CD14-positive monocyte (primary cell): ENCODE measurements at regions not wholly inside any gene's neighbourhood (a gene's known extent, or its start where the extent isn't known, plus 50 kb on each side); places are given as distances from the start of the nearest gene placed in this dataset.
A peak's percentile ranks its signal among the peaks of the same experiment; 100 is the strongest.

Experiments used
- DNase-seq, 3 donors: peaks; one replicate each; pipeline ENCODE4 v3.0.0-alpha.2; 2011 to 2022
- H2AFZ ChIP-seq: 2 replicates; pipeline ENCODE4 v1.6.0; 2012; ENCODE audit warnings: mild to moderate bottlenecking, low read depth, low read length, inconsistent platforms; ENCODE audit not compliant: insufficient read depth, poor library complexity, severe bottlenecking
- H3K27ac ChIP-seq, 2 donors: 1 replicate in 1 of 2; 2 replicates in 1 of 2; pipeline ENCODE4 v1.5.1; 2012 to 2013; ENCODE audit warnings: low read length in 2 of 2, control low read depth in 1 of 2, inconsistent platforms in 1 of 2, low read depth in 1 of 2, mild to moderate bottlenecking in 1 of 2
- H3K27me3 ChIP-seq, 2 donors: one replicate each; pipeline versions ENCODE4 v1.6.0 to v1.6.1; 2011 to 2013; ENCODE audit warnings: low read length in 2 of 2; ENCODE audit not compliant: control insufficient read depth in 2 of 2, insufficient read depth in 2 of 2
- H3K36me3 ChIP-seq, 2 donors: replicated peaks in 1 of 2; 1 replicate in 1 of 2; 2 replicates in 1 of 2; pipeline versions ENCODE4 v1.5.1 to v1.6.1; 2012 to 2013; ENCODE audit warnings: low read length in 2 of 2, control low read depth in 1 of 2, inconsistent platforms in 1 of 2, mild to moderate bottlenecking in 1 of 2; ENCODE audit not compliant: insufficient read depth in 2 of 2, control insufficient read depth in 1 of 2
- H3K4me1 ChIP-seq, 2 donors: 1 replicate in 1 of 2; 2 replicates in 1 of 2; pipeline versions ENCODE4 v1.5.1 to v1.6.1; 2012 to 2013; ENCODE audit warnings: low read length in 2 of 2, control low read depth in 1 of 2, inconsistent platforms in 1 of 2, mild to moderate bottlenecking in 1 of 2, moderate library complexity in 1 of 2; ENCODE audit not compliant: insufficient read depth in 2 of 2, control insufficient read depth in 1 of 2
- H3K4me2 ChIP-seq: replicated peaks from 2 replicates; pipeline ENCODE3; 2012; ENCODE audit warnings: low read length, moderate library complexity, mild to moderate bottlenecking; ENCODE audit not compliant: poor library complexity, severe bottlenecking; ENCODE audit errors: extremely low read depth
- H3K4me3 ChIP-seq, 3 experiments: fragments of 200-600 bp in 1 of 3; sonication (generic) in 1 of 3; replicated peaks in 1 of 3; 1 replicate in 2 of 3; 2 replicates in 1 of 3; pipeline ENCODE4 v1.5.1; 2011 to 2013; ENCODE audit warnings: low read length in 3 of 3, mild to moderate bottlenecking in 3 of 3, control low read depth in 2 of 3, low read depth in 2 of 3, inconsistent platforms in 1 of 3, moderate library complexity in 1 of 3
- H3K79me2 ChIP-seq: 2 replicates; pipeline ENCODE4 v1.6.0; 2012; ENCODE audit warnings: mild to moderate bottlenecking, control low read depth, inconsistent platforms, low read length, moderate library complexity; ENCODE audit not compliant: insufficient read depth
- H3K9ac ChIP-seq: 2 replicates; pipeline ENCODE4 v1.6.0; 2017; ENCODE audit warnings: low read length, mild to moderate bottlenecking; ENCODE audit not compliant: insufficient read depth, poor library complexity, severe bottlenecking
- H3K9me3 ChIP-seq, 2 donors: replicated peaks in 1 of 2; 1 replicate in 1 of 2; 2 replicates in 1 of 2; pipeline versions ENCODE4 v1.5.1 to v1.6.1; 2012 to 2013; ENCODE audit warnings: low read length in 2 of 2, control low read depth in 1 of 2; ENCODE audit not compliant: control insufficient read depth in 1 of 2, insufficient read depth in 1 of 2
- H4K20me1 ChIP-seq: 2 replicates; pipeline ENCODE4 v1.6.0; 2012; ENCODE audit warnings: mild to moderate bottlenecking, low read length, control low read depth, moderate library complexity; ENCODE audit not compliant: insufficient read depth
- H3K27ac Mint-ChIP-seq, 7 donors: one replicate each; pipeline ENCODE4 v1.8.0; 2020; ENCODE audit warnings: mild to moderate bottlenecking in 7 of 7, mixed read lengths in 7 of 7, moderate library complexity in 6 of 7, inconsistent platforms in 2 of 7
- H3K27me3 Mint-ChIP-seq, 3 donors: one replicate each; pipeline ENCODE4 v1.8.0; 2021 to 2022; ENCODE audit warnings: low read depth in 3 of 3, mild to moderate bottlenecking in 3 of 3, mixed read lengths in 3 of 3, moderate library complexity in 3 of 3, inconsistent platforms in 1 of 3
- H3K36me3 Mint-ChIP-seq, 2 donors: one replicate each; pipeline ENCODE4 v1.8.0; 2020; ENCODE audit warnings: mixed read lengths in 2 of 2, inconsistent platforms in 1 of 2, mild to moderate bottlenecking in 1 of 2
- H3K4me1 Mint-ChIP-seq: one replicate; pipeline ENCODE4 v1.8.0; 2020; ENCODE audit warnings: mild to moderate bottlenecking, mixed read lengths
- H3K4me3 Mint-ChIP-seq, 2 donors: one replicate each; pipeline ENCODE4 v1.8.0; 2020; ENCODE audit warnings: mild to moderate bottlenecking in 2 of 2, mixed read lengths in 2 of 2, moderate library complexity in 1 of 2
- H3K9me3 Mint-ChIP-seq, 7 donors: one replicate each; pipeline ENCODE4 v1.8.0; 2020 to 2022; ENCODE audit warnings: mixed read lengths in 7 of 7, mild to moderate bottlenecking in 6 of 7, moderate library complexity in 6 of 7, inconsistent platforms in 2 of 7
- WGBS: methylation state at CpG from one replicate; pipeline ENCODE4 v1.1.5; 2013; ENCODE audit warnings: missing lambda C conversion rate; ENCODE audit not compliant: insufficient coverage; 5-methylcytosine and 5-hydroxymethylcytosine counted together
- intact Hi-C, 2 donors: fragments of 100-400 bp; cut with micrococcal nuclease; formaldehyde crosslinking; loops; one replicate each; pipeline versions ENCODE4 v1.15.0 to v1.15.1; 2023
- TF ChIP-seq, protein P1 (sequence below): fragments of 200-600 bp; IDR thresholded peaks from one replicate; pipeline ENCODE4 v1.8.0; 2022; ENCODE audit warnings: antibody characterized with exemption, mild to moderate bottlenecking

DNA sequence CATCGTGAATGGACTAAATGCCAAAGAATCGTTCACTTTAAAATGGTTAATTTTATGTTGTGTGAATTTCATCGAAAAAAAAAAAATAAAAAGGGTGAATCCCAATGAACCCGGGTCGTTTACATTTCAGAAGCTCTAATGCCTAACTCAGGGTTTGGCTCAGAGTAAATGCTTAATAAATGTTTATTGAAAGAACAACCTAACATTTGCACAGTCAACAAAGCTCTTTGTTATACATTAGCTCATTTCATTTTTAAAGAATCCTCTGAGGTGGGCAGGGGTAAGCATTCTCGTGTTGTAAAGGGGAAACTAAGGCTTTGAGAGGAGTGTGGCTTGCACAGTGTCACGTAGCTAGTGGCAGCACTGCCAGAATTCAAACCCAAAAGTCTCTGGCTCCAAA lies 109.5 kb downstream of the RPLP1 start:
- H3K27me3 ChIP-seq: no peaks in the 10 kb centered on the region
- no peak overlapping the region for H3K4me3 Mint-ChIP-seq
- no peak for DNase-seq
- H3K4me3 ChIP-seq: no peak overlapping the region
- no peaks in the 10 kb centered on the region for H4K20me1 ChIP-seq
- H3K36me3 ChIP-seq: no peaks in the 10 kb centered on the region
- H3K27me3 Mint-ChIP-seq: peaks cover 0 to 8% (median 0%) of the 10 kb centered on the region in 3 donors
- peaks cover 0 to 3% (median 0%) of the 10 kb centered on the region in 7 donors for H3K9me3 Mint-ChIP-seq
- no peak overlapping the region for H2AFZ ChIP-seq
- no peak overlapping the region for H3K4me2 ChIP-seq
- WGBS: 88% methylated on average over 5 of the region's 7 CpGs
- intact Hi-C loops: no loop called here
- TF ChIP-seq, protein P1, sequence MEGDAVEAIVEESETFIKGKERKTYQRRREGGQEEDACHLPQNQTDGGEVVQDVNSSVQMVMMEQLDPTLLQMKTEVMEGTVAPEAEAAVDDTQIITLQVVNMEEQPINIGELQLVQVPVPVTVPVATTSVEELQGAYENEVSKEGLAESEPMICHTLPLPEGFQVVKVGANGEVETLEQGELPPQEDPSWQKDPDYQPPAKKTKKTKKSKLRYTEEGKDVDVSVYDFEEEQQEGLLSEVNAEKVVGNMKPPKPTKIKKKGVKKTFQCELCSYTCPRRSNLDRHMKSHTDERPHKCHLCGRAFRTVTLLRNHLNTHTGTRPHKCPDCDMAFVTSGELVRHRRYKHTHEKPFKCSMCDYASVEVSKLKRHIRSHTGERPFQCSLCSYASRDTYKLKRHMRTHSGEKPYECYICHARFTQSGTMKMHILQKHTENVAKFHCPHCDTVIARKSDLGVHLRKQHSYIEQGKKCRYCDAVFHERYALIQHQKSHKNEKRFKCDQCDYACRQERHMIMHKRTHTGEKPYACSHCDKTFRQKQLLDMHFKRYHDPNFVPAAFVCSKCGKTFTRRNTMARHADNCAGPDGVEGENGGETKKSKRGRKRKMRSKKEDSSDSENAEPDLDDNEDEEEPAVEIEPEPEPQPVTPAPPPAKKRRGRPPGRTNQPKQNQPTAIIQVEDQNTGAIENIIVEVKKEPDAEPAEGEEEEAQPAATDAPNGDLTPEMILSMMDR: no peak
- H3K9me3 ChIP-seq: no peaks in the 10 kb centered on the region
- no peaks in the 10 kb centered on the region for H3K4me1 Mint-ChIP-seq
- no peak overlapping the region for H3K27ac ChIP-seq
- no peak overlapping the region for H3K9ac ChIP-seq
- H3K4me1 ChIP-seq: no peaks in the 10 kb centered on the region
- H3K27ac Mint-ChIP-seq: peak overlapping the region in 1 of 7 donors; percentile 25
- H3K36me3 Mint-ChIP-seq: no peaks in the 10 kb centered on the region
- no peaks in the 10 kb centered on the region for H3K79me2 ChIP-seq

DNA sequence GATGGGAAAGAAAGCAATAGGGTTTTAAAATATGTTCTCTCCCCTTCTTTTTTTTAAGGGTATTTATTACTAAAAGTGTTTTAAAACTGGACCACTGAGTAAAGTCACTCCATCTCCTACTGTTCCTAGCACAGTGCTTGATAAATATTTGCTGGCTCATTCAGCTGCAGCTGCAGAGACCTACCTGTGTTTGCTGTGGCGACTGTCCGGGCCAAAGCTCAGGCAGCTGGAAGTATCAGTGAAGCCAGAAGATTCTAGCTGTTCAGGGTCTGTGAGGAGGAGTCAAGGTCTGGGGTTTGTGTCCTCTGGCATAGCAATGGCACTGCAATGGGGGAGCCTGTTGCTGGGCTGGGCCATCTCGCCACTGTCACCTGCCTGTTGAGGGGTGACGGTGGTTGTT lies 109.9 kb downstream of the RPLP1 start:
- Histone ChIP-seq H3K9me3 (no peaks in the 10 kb centered on the region), H3K36me3 (no peaks in the 10 kb centered on the region), H3K79me2 (no peaks in the 10 kb centered on the region), H3K9ac (no peak overlapping the region), H3K4me2 (no peak overlapping the region), H4K20me1 (no peaks in the 10 kb centered on the region), H2AFZ (no peak overlapping the region), H3K27ac (no peak overlapping the region), H3K27me3 (no peaks in the 10 kb centered on the region), H3K4me3 (no peak overlapping the region), H3K4me1 (no peaks in the 10 kb centered on the region)
- TF ChIP-seq, protein P1: no peak
- H3K4me3 Mint-ChIP-seq: no peak overlapping the region
- H3K9me3 Mint-ChIP-seq: peaks cover 0 to 3% (median 0%) of the 10 kb centered on the region in 7 donors
- H3K27ac Mint-ChIP-seq: peak overlapping the region in 2 of 7 donors; percentile 21 to 25
- intact Hi-C loops: no loop called here
- WGBS: 95% methylated on average over 2 of the region's 4 CpGs
- no peaks in the 10 kb centered on the region for H3K36me3 Mint-ChIP-seq
- H3K27me3 Mint-ChIP-seq: peaks cover 0 to 8% (median 0%) of the 10 kb centered on the region in 3 donors
- H3K4me1 Mint-ChIP-seq: no peaks in the 10 kb centered on the region
- no peak for DNase-seq
